ENCODE measurements at regions not wholly inside any gene's neighbourhood (a gene's known extent, or its start where the extent isn't known, plus 50 kb on each side); places are given as distances from the start of the nearest gene placed in this dataset.

GRCh38 chr4:24700118-24700517 is 95.3 kb upstream of the SOD3 start:
- TF ChIP-seq CTCF (IDR thresholded peaks at IDR 0.05) = no peak
- H3K27me3 ChIP-seq (ENCODE audit: low read depth) = no peaks in the 10 kb centered on the region
- intact Hi-C loops (cut with DNase I) = no loop called here
- no peaks in the 10 kb centered on the region for H3K9me3 ChIP-seq
- no peak overlapping the region for H3K27ac ChIP-seq
- no peaks in the 10 kb centered on the region for H3K36me3 ChIP-seq
- no peak for ATAC-seq
- no peak overlapping the region for H3K4me3 ChIP-seq
- DNase-seq = no peak
- no peaks in the 10 kb centered on the region for H3K4me1 ChIP-seq

- H3K4me1 ChIP-seq = no peaks in the 10 kb centered on the region
- TF ChIP-seq CTCF (IDR thresholded peaks at IDR 0.05) = no peak
- DNase-seq (no peak), ATAC-seq (no peak)
- no peaks in the 10 kb centered on the region for H3K36me3 ChIP-seq
- no peaks in the 10 kb centered on the region for H3K27me3 ChIP-seq (ENCODE audit: low read depth)
- no peak overlapping the region for H3K4me3 ChIP-seq
- H3K9me3 ChIP-seq = no peaks in the 10 kb centered on the region
- H3K27ac ChIP-seq = no peak overlapping the region
- intact Hi-C loops (cut with DNase I) = no loop called here
These were observed 93.7 kb upstream of the SOD3 start for GRCh38 chr4:24701683-24702082.

- no peak for ATAC-seq
These were observed 93.1 kb upstream of the SOD3 start for GRCh38 chr4:24702281-24702680.

GRCh38 chr4:24703298-24703697 is 92.1 kb upstream of the SOD3 start:
- H3K27ac ChIP-seq = no peak overlapping the region

More at GRCh38 chr4:24702281-24702680, 93.1 kb upstream of the SOD3 start:
- H3K27ac ChIP-seq = no peak overlapping the region
- no peak for TF ChIP-seq CTCF (IDR thresholded peaks at IDR 0.05)
- no peak for DNase-seq
- H3K27me3 ChIP-seq (ENCODE audit: low read depth) = no peaks in the 10 kb centered on the region
- no peak overlapping the region for H3K4me3 ChIP-seq
- no peaks in the 10 kb centered on the region for H3K36me3 ChIP-seq
- H3K4me1 ChIP-seq = no peaks in the 10 kb centered on the region
- no peaks in the 10 kb centered on the region for H3K9me3 ChIP-seq
- intact Hi-C loops (cut with DNase I) = no loop called here

GRCh38 chr4:24704149-24704548 is 91.2 kb upstream of the SOD3 start:
- no peaks in the 10 kb centered on the region for H3K27me3 ChIP-seq (ENCODE audit: low read depth)
- H3K36me3 ChIP-seq = no peaks in the 10 kb centered on the region
- no peak overlapping the region for H3K27ac ChIP-seq
- H3K4me3 ChIP-seq = no peak overlapping the region
- TF ChIP-seq CTCF (IDR thresholded peaks at IDR 0.05) = no peak
- intact Hi-C loops (cut with DNase I) = no loop called here
- DNase-seq = no peak
- H3K9me3 ChIP-seq = no peaks in the 10 kb centered on the region
- no peak for ATAC-seq
- no peaks in the 10 kb centered on the region for H3K4me1 ChIP-seq

More at GRCh38 chr4:24703298-24703697, 92.1 kb upstream of the SOD3 start:
- DNase-seq = no peak
- H3K36me3 ChIP-seq = no peaks in the 10 kb centered on the region
- no peak overlapping the region for H3K4me3 ChIP-seq
- H3K9me3 ChIP-seq = no peaks in the 10 kb centered on the region
- no peaks in the 10 kb centered on the region for H3K27me3 ChIP-seq (ENCODE audit: low read depth)
- TF ChIP-seq CTCF (IDR thresholded peaks at IDR 0.05) = no peak
- ATAC-seq = no peak
- no peaks in the 10 kb centered on the region for H3K4me1 ChIP-seq
- intact Hi-C loops (cut with DNase I) = no loop called here
